ENCODE measurements at regions not wholly inside any gene's neighbourhood (a gene's known extent, or its start where the extent isn't known, plus 50 kb on each side); places are given as distances from the start of the nearest gene placed in this dataset.

DNA sequence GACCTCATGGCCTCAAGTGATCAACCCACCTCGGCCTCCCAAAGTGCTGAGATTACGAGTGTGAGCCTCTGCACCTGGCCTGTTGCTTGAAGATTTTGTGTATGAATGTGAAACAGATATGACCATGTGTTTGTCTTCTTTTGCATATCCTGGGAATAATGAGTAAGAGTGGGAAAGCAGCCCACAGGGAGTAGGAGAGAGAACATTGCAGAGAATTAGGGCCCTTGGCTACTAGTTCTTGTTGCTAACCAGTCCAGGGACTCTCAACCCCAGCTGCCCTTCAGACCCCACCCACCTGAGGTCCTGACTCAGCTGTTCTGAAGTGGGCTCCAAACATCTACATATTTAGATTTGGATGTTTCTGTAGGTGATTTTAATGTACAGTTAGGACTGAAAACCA is 125.5 kb downstream of the MTX3 start (continued):
- TF ChIP-seq SMC3 (conservative IDR thresholded peaks at IDR 0.05; ENCODE audit: poor library complexity) = no peak

DNA sequence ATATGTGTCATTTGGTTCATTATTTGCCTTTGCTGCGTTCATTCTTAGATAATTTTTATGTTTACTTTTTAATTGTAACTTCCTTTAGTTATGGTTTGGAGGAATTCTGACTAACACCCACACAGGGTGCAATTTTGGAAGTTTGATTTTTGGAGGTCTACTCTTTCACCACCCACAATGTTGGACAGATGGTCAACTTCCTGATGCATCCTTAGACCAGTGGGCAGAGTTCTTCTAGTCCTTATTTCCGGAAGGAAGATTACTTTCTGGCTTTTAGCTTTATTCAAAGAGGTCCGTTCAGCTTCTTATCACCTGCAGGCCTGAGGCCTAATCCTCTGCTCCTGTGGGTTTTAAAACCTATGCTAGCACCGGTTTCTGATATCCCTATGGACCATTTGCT is 126.7 kb downstream of the MTX3 start:
- Histone ChIP-seq H3K79me2 (replicated peaks; ENCODE audit: insufficient read depth, low read length) (no peaks in the 10 kb centered on the region), H4K20me1 (ENCODE audit: insufficient read depth) (no peaks in the 10 kb centered on the region), H3K4me3 (ENCODE audit: low read length) (no peak overlapping the region), H3K4me2 (ENCODE audit: low read length) (no peak overlapping the region), H3K27me3 (ENCODE audit: insufficient read depth, low read depth, low read length) (no peaks in the 10 kb centered on the region), H2AFZ (ENCODE audit: low read depth, low read length) (no peak overlapping the region), H3K9ac (ENCODE audit: low read length) (no peak overlapping the region), H3F3A (ENCODE audit: insufficient read depth, low read length, poor library complexity, severe bottlenecking) (no peaks in the 10 kb centered on the region), H3K27ac (ENCODE audit: low read length) (no peak overlapping the region), H3K9me2 (ENCODE audit: insufficient read depth, low read length) (no peaks in the 10 kb centered on the region), H3K9me3 (ENCODE audit: low read length) (no peaks in the 10 kb centered on the region), H3K36me3 (ENCODE audit: insufficient read depth, low read length) (no peaks in the 10 kb centered on the region)
- TF ChIP-seq EP300 (conservative IDR thresholded peaks at IDR 0.05; ENCODE audit: poor library complexity, severe bottlenecking) = no peak
- TF ChIP-seq MXI1 (conservative IDR thresholded peaks at IDR 0.05; ENCODE audit: poor library complexity, severe bottlenecking) = no peak
- no peak for TF ChIP-seq RAD21 (conservative IDR thresholded peaks at IDR 0.05)
- TF ChIP-seq EZH2 (IDR thresholded peaks at IDR 0.05; ENCODE audit: borderline replicate concordance, insufficient read depth, low read length, poor library complexity, severe bottlenecking) = no peak
- TF ChIP-seq, protein P1, sequence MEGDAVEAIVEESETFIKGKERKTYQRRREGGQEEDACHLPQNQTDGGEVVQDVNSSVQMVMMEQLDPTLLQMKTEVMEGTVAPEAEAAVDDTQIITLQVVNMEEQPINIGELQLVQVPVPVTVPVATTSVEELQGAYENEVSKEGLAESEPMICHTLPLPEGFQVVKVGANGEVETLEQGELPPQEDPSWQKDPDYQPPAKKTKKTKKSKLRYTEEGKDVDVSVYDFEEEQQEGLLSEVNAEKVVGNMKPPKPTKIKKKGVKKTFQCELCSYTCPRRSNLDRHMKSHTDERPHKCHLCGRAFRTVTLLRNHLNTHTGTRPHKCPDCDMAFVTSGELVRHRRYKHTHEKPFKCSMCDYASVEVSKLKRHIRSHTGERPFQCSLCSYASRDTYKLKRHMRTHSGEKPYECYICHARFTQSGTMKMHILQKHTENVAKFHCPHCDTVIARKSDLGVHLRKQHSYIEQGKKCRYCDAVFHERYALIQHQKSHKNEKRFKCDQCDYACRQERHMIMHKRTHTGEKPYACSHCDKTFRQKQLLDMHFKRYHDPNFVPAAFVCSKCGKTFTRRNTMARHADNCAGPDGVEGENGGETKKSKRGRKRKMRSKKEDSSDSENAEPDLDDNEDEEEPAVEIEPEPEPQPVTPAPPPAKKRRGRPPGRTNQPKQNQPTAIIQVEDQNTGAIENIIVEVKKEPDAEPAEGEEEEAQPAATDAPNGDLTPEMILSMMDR (IDR thresholded peaks at IDR 0.05; ENCODE audit: poor library complexity, severe bottlenecking) = no peak
- TF ChIP-seq, protein P2, sequence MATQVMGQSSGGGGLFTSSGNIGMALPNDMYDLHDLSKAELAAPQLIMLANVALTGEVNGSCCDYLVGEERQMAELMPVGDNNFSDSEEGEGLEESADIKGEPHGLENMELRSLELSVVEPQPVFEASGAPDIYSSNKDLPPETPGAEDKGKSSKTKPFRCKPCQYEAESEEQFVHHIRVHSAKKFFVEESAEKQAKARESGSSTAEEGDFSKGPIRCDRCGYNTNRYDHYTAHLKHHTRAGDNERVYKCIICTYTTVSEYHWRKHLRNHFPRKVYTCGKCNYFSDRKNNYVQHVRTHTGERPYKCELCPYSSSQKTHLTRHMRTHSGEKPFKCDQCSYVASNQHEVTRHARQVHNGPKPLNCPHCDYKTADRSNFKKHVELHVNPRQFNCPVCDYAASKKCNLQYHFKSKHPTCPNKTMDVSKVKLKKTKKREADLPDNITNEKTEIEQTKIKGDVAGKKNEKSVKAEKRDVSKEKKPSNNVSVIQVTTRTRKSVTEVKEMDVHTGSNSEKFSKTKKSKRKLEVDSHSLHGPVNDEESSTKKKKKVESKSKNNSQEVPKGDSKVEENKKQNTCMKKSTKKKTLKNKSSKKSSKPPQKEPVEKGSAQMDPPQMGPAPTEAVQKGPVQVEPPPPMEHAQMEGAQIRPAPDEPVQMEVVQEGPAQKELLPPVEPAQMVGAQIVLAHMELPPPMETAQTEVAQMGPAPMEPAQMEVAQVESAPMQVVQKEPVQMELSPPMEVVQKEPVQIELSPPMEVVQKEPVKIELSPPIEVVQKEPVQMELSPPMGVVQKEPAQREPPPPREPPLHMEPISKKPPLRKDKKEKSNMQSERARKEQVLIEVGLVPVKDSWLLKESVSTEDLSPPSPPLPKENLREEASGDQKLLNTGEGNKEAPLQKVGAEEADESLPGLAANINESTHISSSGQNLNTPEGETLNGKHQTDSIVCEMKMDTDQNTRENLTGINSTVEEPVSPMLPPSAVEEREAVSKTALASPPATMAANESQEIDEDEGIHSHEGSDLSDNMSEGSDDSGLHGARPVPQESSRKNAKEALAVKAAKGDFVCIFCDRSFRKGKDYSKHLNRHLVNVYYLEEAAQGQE (IDR thresholded peaks at IDR 0.05; ENCODE audit: borderline replicate concordance) = no peak
- no peak for TF ChIP-seq TAF1 (IDR thresholded peaks at IDR 0.05; ENCODE audit: low read depth)
- TF ChIP-seq SMC3 (conservative IDR thresholded peaks at IDR 0.05; ENCODE audit: poor library complexity) = no peak
- TF ChIP-seq POLR2AphosphoS5 (IDR thresholded peaks at IDR 0.05) = no peak

DNA sequence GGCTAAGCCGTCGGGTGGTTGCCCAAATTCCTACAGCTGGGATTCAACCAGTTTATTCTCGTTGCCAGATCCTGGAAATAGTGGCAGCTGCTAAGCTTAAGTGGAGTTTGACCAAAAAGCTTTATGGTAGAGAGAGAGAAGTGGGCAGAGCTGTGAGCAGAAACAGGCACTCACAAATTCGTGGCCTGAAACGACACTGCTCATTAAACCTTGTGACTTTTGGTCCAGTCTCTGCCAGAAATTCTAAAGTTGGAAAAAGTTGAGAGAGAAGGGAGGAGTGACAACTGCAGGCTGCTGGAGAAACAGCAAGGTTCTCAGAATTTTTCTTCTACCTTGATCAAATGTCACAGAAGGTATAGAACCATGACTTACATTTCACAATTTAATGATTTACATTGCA is 131.5 kb downstream of the MTX3 start:
- Histone ChIP-seq H3K9me3 (ENCODE audit: low read length) (no peaks in the 10 kb centered on the region), H4K20me1 (ENCODE audit: insufficient read depth) (no peaks in the 10 kb centered on the region)

More for the DNA sequence above, 131.5 kb downstream of the MTX3 start:
- no peaks in the 10 kb centered on the region for H3K36me3 ChIP-seq (ENCODE audit: insufficient read depth, low read length)
- H3K27me3 ChIP-seq (ENCODE audit: insufficient read depth, low read depth, low read length) = no peaks in the 10 kb centered on the region
- H3F3A ChIP-seq (ENCODE audit: insufficient read depth, low read length, poor library complexity, severe bottlenecking) = no peaks in the 10 kb centered on the region
- no peak overlapping the region for H3K9ac ChIP-seq (ENCODE audit: low read length)
- H3K4me2 ChIP-seq (ENCODE audit: low read length) = no peak overlapping the region
- H3K9me2 ChIP-seq (ENCODE audit: insufficient read depth, low read length) = no peaks in the 10 kb centered on the region
- TF ChIP-seq MXI1 (conservative IDR thresholded peaks at IDR 0.05; ENCODE audit: poor library complexity, severe bottlenecking) = no peak
- no peak for TF ChIP-seq POLR2AphosphoS5 (IDR thresholded peaks at IDR 0.05)
- no peak for TF ChIP-seq EP300 (conservative IDR thresholded peaks at IDR 0.05; ENCODE audit: poor library complexity, severe bottlenecking)
- no peak for TF ChIP-seq TAF1 (IDR thresholded peaks at IDR 0.05; ENCODE audit: low read depth)
- TF ChIP-seq, protein P2 (IDR thresholded peaks at IDR 0.05; ENCODE audit: borderline replicate concordance) = no peak
- TF ChIP-seq, protein P1 (IDR thresholded peaks at IDR 0.05; ENCODE audit: poor library complexity, severe bottlenecking) = no peak
- no peak for TF ChIP-seq EZH2 (IDR thresholded peaks at IDR 0.05; ENCODE audit: borderline replicate concordance, insufficient read depth, low read length, poor library complexity, severe bottlenecking)
- TF ChIP-seq SMC3 (conservative IDR thresholded peaks at IDR 0.05; ENCODE audit: poor library complexity) = no peak
- no peaks in the 10 kb centered on the region for H3K79me2 ChIP-seq (replicated peaks; ENCODE audit: insufficient read depth, low read length)
- H3K4me3 ChIP-seq (ENCODE audit: low read length) = no peak overlapping the region
- no peak overlapping the region for H2AFZ ChIP-seq (ENCODE audit: low read depth, low read length)
- H3K27ac ChIP-seq (ENCODE audit: low read length) = no peak overlapping the region
